ENCODE measurements at regions not wholly inside any gene's neighbourhood (a gene's known extent, or its start where the extent isn't known, plus 50 kb on each side); places are given as distances from the start of the nearest gene placed in this dataset.

- Mint-ChIP-seq H3K4me3 (no peak overlapping the region), H3K9me3 (peaks cover 7% of the 10 kb centered on the region in 2 experiments)
- no peak overlapping the region for H3K23ac ChIP-seq (ENCODE audit: insufficient read length, low read depth, low read length)
These were observed 150.5 kb upstream of the MYLIP start for GRCh38 chr6:15978426-15978825.

More at GRCh38 chr6:15978426-15978825, 150.5 kb upstream of the MYLIP start:
- Histone ChIP-seq H4K8ac (replicated peaks; ENCODE audit: insufficient read length, low read depth, low read length) (no peak overlapping the region), H2AK5ac (ENCODE audit: insufficient read length, low read length) (no peak overlapping the region), H3K27me3 (ENCODE audit: insufficient read depth, low read length) (no peaks in the 10 kb centered on the region), H2BK5ac (ENCODE audit: insufficient read length, low read length) (no peak overlapping the region), H4K5ac (ENCODE audit: insufficient read length, low read depth, low read length) (no peak overlapping the region), H3K4me2 (ENCODE audit: insufficient read depth, insufficient read length, low read length) (no peak overlapping the region), H3K79me2 (ENCODE audit: insufficient read depth, low read length) (no peaks in the 10 kb centered on the region), H4K91ac (ENCODE audit: insufficient read length, low read depth, low read length) (no peak overlapping the region), H3T11ph (ENCODE audit: low read length) (no peak overlapping the region), H3K4ac (ENCODE audit: low read depth, low read length) (no peak overlapping the region), H3K9me3 (ENCODE audit: control insufficient read depth, low read depth, low read length) (no peaks in the 10 kb centered on the region), H3K79me1 (ENCODE audit: insufficient read depth, low read depth, low read length, poor library complexity, severe bottlenecking) (no peaks in the 10 kb centered on the region), H4K20me1 (ENCODE audit: control insufficient read depth, insufficient read depth, insufficient read length) (no peaks in the 10 kb centered on the region), H3K14ac (ENCODE audit: insufficient read depth, low read length) (no peak overlapping the region), H2BK20ac (ENCODE audit: low read depth, low read length, poor library complexity, severe bottlenecking) (no peak overlapping the region), H3K18ac (ENCODE audit: insufficient read length, low read depth, low read length) (no peak overlapping the region), H2BK12ac (ENCODE audit: insufficient read length, low read depth, low read length) (no peak overlapping the region), H2BK15ac (ENCODE audit: low read depth, low read length) (no peak overlapping the region), H2AFZ (ENCODE audit: low read length) (no peak overlapping the region), H3K56ac (ENCODE audit: insufficient read length, low read depth, low read length) (no peak overlapping the region), H3K9ac (ENCODE audit: extremely low read depth, insufficient read length, low read length) (no peak overlapping the region), H3K27ac (ENCODE audit: insufficient read length, low read depth, low read length) (no peak overlapping the region), H2BK120ac (ENCODE audit: low read depth, low read length, poor library complexity, severe bottlenecking) (no peak overlapping the region), H3K23me2 (ENCODE audit: insufficient read length, low read depth, low read length, poor library complexity, severe bottlenecking) (no peaks in the 10 kb centered on the region), H3K4me1 (ENCODE audit: insufficient read depth, low read length) (no peaks in the 10 kb centered on the region)
- Mint-ChIP-seq H3K27me3 (ENCODE audit: low read depth) (no peaks in the 10 kb centered on the region; the same call in 1 of the 2 replicates), H3K27ac (no peak overlapping the region), H3K4me1 (peaks cover 0 to 3% of the 10 kb centered on the region in 2 experiments; a peak in 2 of 4 replicates), H3K36me3 (ENCODE audit: insufficient read depth in 1 of 3, low read depth in 3 of 3) (peaks cover 4 to 5% (median 4%) of the 10 kb centered on the region in 3 experiments; a peak in 6 of 7 replicates)
- DNase-seq, result no peak
- TF ChIP-seq CTCF (conservative IDR thresholded peaks at IDR 0.05), result no peak
